ENCODE measurements at regions not wholly inside any gene's neighbourhood (a gene's known extent, or its start where the extent isn't known, plus 50 kb on each side); places are given as distances from the start of the nearest gene placed in this dataset.
"Not testable (repeated sequence)": the region's sequence is repeated elsewhere in the genome, so short reads cannot be mapped to it uniquely, and the experiment has no call there.

GRCh38 chr7:152956006-152956405 is 196.5 kb downstream of the ACTR3B start:
- no peak for DNase-seq

GRCh38 chr7:152959610-152960009 is 200.1 kb downstream of the ACTR3B start:
- DNase-seq: no peak

GRCh38 chr7:152961796-152962195 is 202.2 kb downstream of the ACTR3B start:
- not testable (repeated sequence) for DNase-seq

GRCh38 chr7:152966189-152966588 is 206.6 kb downstream of the ACTR3B start:
- DNase-seq: no peak

GRCh38 chr7:152967958-152968357 is 208.4 kb downstream of the ACTR3B start:
- no peak for DNase-seq

GRCh38 chr7:152968514-152968913 is 209.0 kb downstream of the ACTR3B start:
- no peak for DNase-seq

GRCh38 chr7:152969335-152969734 is 209.8 kb downstream of the ACTR3B start:
- DNase-seq: no peak

GRCh38 chr7:152969839-152970238 is 210.3 kb downstream of the ACTR3B start:
- no peak for DNase-seq

- DNase-seq: no peak
Observed at GRCh38 chr7:152970481-152970880, 210.9 kb downstream of the ACTR3B start.

- DNase-seq: no peak
Observed at GRCh38 chr7:152974577-152974976, 215.0 kb downstream of the ACTR3B start.

- no peak for DNase-seq
Observed at GRCh38 chr7:152975076-152975475, 215.5 kb downstream of the ACTR3B start.

GRCh38 chr7:152979376-152979775 is 219.8 kb downstream of the ACTR3B start:
- DNase-seq: no peak

- no peak for DNase-seq
Observed at GRCh38 chr7:152984421-152984820, 224.9 kb downstream of the ACTR3B start.

GRCh38 chr7:152986376-152986775 is 226.8 kb downstream of the ACTR3B start:
- no peak for DNase-seq

- DNase-seq: no peak
Observed at GRCh38 chr7:152987656-152988055, 228.1 kb downstream of the ACTR3B start.

- no peak for DNase-seq
Observed at GRCh38 chr7:152989889-152990380, 230.4 kb downstream of the ACTR3B start.

GRCh38 chr7:152998420-152998819 is 238.9 kb downstream of the ACTR3B start:
- DNase-seq: no peak

GRCh38 chr7:153002115-153002514 is 242.6 kb downstream of the ACTR3B start:
- no peak for DNase-seq

GRCh38 chr7:153002572-153002971 is 243.0 kb downstream of the ACTR3B start:
- no peak for DNase-seq

- DNase-seq: no peak
Observed at GRCh38 chr7:153004341-153004740, 244.8 kb downstream of the ACTR3B start.

GRCh38 chr7:153005750-153006435 is 246.3 kb downstream of the ACTR3B start:
- DNase-seq: no peak

GRCh38 chr7:153006452-153006851 is 246.9 kb downstream of the ACTR3B start:
- DNase-seq: no peak

- no peak for DNase-seq
Observed at GRCh38 chr7:153006911-153007310, 247.4 kb downstream of the ACTR3B start.

- DNase-seq: no peak
Observed at GRCh38 chr7:153010416-153010815, 250.9 kb downstream of the ACTR3B start.

GRCh38 chr7:153012203-153012602 is 252.7 kb downstream of the ACTR3B start:
- no peak for DNase-seq
